ENCODE measurements at regions not wholly inside any gene's neighbourhood (a gene's known extent, or its start where the extent isn't known, plus 50 kb on each side); places are given as distances from the start of the nearest gene placed in this dataset.

- no peak overlapping the region for H3K4me3 ChIP-seq (ENCODE audit: low read length)
- no peaks in the 10 kb centered on the region for H3K36me3 ChIP-seq (ENCODE audit: insufficient read depth, low read depth, low read length)
- H3K4me1 ChIP-seq (ENCODE audit: insufficient read depth, low read length), result no peaks in the 10 kb centered on the region; the same call in none of the 2 replicates
- H3K9me3 ChIP-seq (ENCODE audit: insufficient read depth, low read depth, low read length), result no peaks in the 10 kb centered on the region
- H3K27me3 ChIP-seq (ENCODE audit: insufficient read depth, low read length), result no peaks in the 10 kb centered on the region
- H3K27ac ChIP-seq (ENCODE audit: low read length), result no peak overlapping the region
- no peak overlapping the region for H3K9ac ChIP-seq (ENCODE audit: low read depth, low read length)
Measured at GRCh38 chr3:187840856-187841255, 95.6 kb upstream of the BCL6 start.

- Histone ChIP-seq H3K9ac (ENCODE audit: low read depth, low read length) (no peak overlapping the region), H3K4me1 (ENCODE audit: insufficient read depth, low read length) (no peaks in the 10 kb centered on the region; the same call in none of the 2 replicates), H3K36me3 (ENCODE audit: insufficient read depth, low read depth, low read length) (no peaks in the 10 kb centered on the region), H3K27ac (ENCODE audit: low read length) (no peak overlapping the region), H3K27me3 (ENCODE audit: insufficient read depth, low read length) (no peaks in the 10 kb centered on the region), H3K9me3 (ENCODE audit: insufficient read depth, low read depth, low read length) (no peaks in the 10 kb centered on the region), H3K4me3 (ENCODE audit: low read length) (no peak overlapping the region)
Measured at GRCh38 chr3:187841560-187841959, 96.3 kb upstream of the BCL6 start.

GRCh38 chr3:187843654-187844053 lies 98.4 kb upstream of the BCL6 start:
- Histone ChIP-seq H3K9ac (ENCODE audit: low read depth, low read length) (no peak overlapping the region), H3K27me3 (ENCODE audit: insufficient read depth, low read length) (no peaks in the 10 kb centered on the region), H3K27ac (ENCODE audit: low read length) (no peak overlapping the region), H3K4me3 (ENCODE audit: low read length) (no peak overlapping the region), H3K36me3 (ENCODE audit: insufficient read depth, low read depth, low read length) (no peaks in the 10 kb centered on the region), H3K4me1 (ENCODE audit: insufficient read depth, low read length) (no peaks in the 10 kb centered on the region; the same call in 1 of the 2 replicates), H3K9me3 (ENCODE audit: insufficient read depth, low read depth, low read length) (no peaks in the 10 kb centered on the region)

- Histone ChIP-seq H3K4me3 (ENCODE audit: low read length) (no peak overlapping the region), H3K27me3 (ENCODE audit: insufficient read depth, low read length) (no peaks in the 10 kb centered on the region), H3K9ac (ENCODE audit: low read depth, low read length) (no peak overlapping the region), H3K36me3 (ENCODE audit: insufficient read depth, low read depth, low read length) (no peaks in the 10 kb centered on the region), H3K27ac (ENCODE audit: low read length) (no peak overlapping the region), H3K9me3 (ENCODE audit: insufficient read depth, low read depth, low read length) (no peaks in the 10 kb centered on the region), H3K4me1 (ENCODE audit: insufficient read depth, low read length) (no peaks in the 10 kb centered on the region; the same call in 1 of the 2 replicates)
Measured at GRCh38 chr3:187844708-187845107, 99.4 kb upstream of the BCL6 start.

- H3K9ac ChIP-seq (ENCODE audit: low read depth, low read length), result no peak overlapping the region
- no peak overlapping the region for H3K4me3 ChIP-seq (ENCODE audit: low read length)
- H3K9me3 ChIP-seq (ENCODE audit: insufficient read depth, low read depth, low read length), result no peaks in the 10 kb centered on the region
- no peaks in the 10 kb centered on the region for H3K27me3 ChIP-seq (ENCODE audit: insufficient read depth, low read length)
- H3K36me3 ChIP-seq (ENCODE audit: insufficient read depth, low read depth, low read length), result no peaks in the 10 kb centered on the region
- H3K27ac ChIP-seq (ENCODE audit: low read length), result no peak overlapping the region
- H3K4me1 ChIP-seq (ENCODE audit: insufficient read depth, low read length), result no peaks in the 10 kb centered on the region; the same call in 1 of the 2 replicates
Measured at GRCh38 chr3:187845826-187846225, 100.6 kb upstream of the BCL6 start.

GRCh38 chr3:187848401-187848800 lies 103.1 kb upstream of the BCL6 start:
- Histone ChIP-seq H3K36me3 (ENCODE audit: insufficient read depth, low read depth, low read length) (no peaks in the 10 kb centered on the region), H3K4me3 (ENCODE audit: low read length) (no peak overlapping the region), H3K9me3 (ENCODE audit: insufficient read depth, low read depth, low read length) (peaks cover 6% of the 10 kb centered on the region; the same call in 1 of the 2 replicates), H3K9ac (ENCODE audit: low read depth, low read length) (no peak overlapping the region), H3K27me3 (ENCODE audit: insufficient read depth, low read length) (no peaks in the 10 kb centered on the region), H3K27ac (ENCODE audit: low read length) (no peak overlapping the region), H3K4me1 (ENCODE audit: insufficient read depth, low read length) (no peaks in the 10 kb centered on the region)

GRCh38 chr3:187849016-187849654 lies 103.9 kb upstream of the BCL6 start:
- Histone ChIP-seq H3K4me1 (ENCODE audit: insufficient read depth, low read length) (no peaks in the 10 kb centered on the region), H3K27me3 (ENCODE audit: insufficient read depth, low read length) (no peaks in the 10 kb centered on the region), H3K36me3 (ENCODE audit: insufficient read depth, low read depth, low read length) (no peaks in the 10 kb centered on the region), H3K4me3 (ENCODE audit: low read length) (no peak overlapping the region), H3K9me3 (ENCODE audit: insufficient read depth, low read depth, low read length) (peaks cover 6% of the 10 kb centered on the region; the same call in 1 of the 2 replicates), H3K9ac (ENCODE audit: low read depth, low read length) (no peak overlapping the region), H3K27ac (ENCODE audit: low read length) (no peak overlapping the region)

GRCh38 chr3:187850258-187850921 lies 105.1 kb upstream of the BCL6 start:
- H3K9ac ChIP-seq (ENCODE audit: low read depth, low read length), result no peak overlapping the region
- H3K9me3 ChIP-seq (ENCODE audit: insufficient read depth, low read depth, low read length), result peaks cover 6% of the 10 kb centered on the region; the same call in 1 of the 2 replicates
- no peaks in the 10 kb centered on the region for H3K36me3 ChIP-seq (ENCODE audit: insufficient read depth, low read depth, low read length)
- H3K27me3 ChIP-seq (ENCODE audit: insufficient read depth, low read length), result no peaks in the 10 kb centered on the region
- H3K4me3 ChIP-seq (ENCODE audit: low read length), result no peak overlapping the region
- no peak overlapping the region for H3K27ac ChIP-seq (ENCODE audit: low read length)
- no peaks in the 10 kb centered on the region for H3K4me1 ChIP-seq (ENCODE audit: insufficient read depth, low read length)

- Histone ChIP-seq H3K9ac (ENCODE audit: low read depth, low read length) (no peak overlapping the region), H3K27me3 (ENCODE audit: insufficient read depth, low read length) (no peaks in the 10 kb centered on the region), H3K36me3 (ENCODE audit: insufficient read depth, low read depth, low read length) (no peaks in the 10 kb centered on the region), H3K27ac (ENCODE audit: low read length) (no peak overlapping the region), H3K4me3 (ENCODE audit: low read length) (no peak overlapping the region), H3K4me1 (ENCODE audit: insufficient read depth, low read length) (no peaks in the 10 kb centered on the region), H3K9me3 (ENCODE audit: insufficient read depth, low read depth, low read length) (peaks cover 6% of the 10 kb centered on the region; the same call in 1 of the 2 replicates)
Measured at GRCh38 chr3:187852842-187853730, 107.8 kb upstream of the BCL6 start.

GRCh38 chr3:187855131-187855530 lies 109.9 kb upstream of the BCL6 start:
- no peak overlapping the region for H3K9ac ChIP-seq (ENCODE audit: low read depth, low read length)
- no peaks in the 10 kb centered on the region for H3K27me3 ChIP-seq (ENCODE audit: insufficient read depth, low read length)
- no peaks in the 10 kb centered on the region for H3K36me3 ChIP-seq (ENCODE audit: insufficient read depth, low read depth, low read length)
- no peak overlapping the region for H3K27ac ChIP-seq (ENCODE audit: low read length)
- H3K9me3 ChIP-seq (ENCODE audit: insufficient read depth, low read depth, low read length), result peaks cover 6% of the 10 kb centered on the region; the same call in 1 of the 2 replicates
- peaks cover 6% of the 10 kb centered on the region; the same call in 1 of the 2 replicates for H3K4me1 ChIP-seq (ENCODE audit: insufficient read depth, low read length)
- H3K4me3 ChIP-seq (ENCODE audit: low read length), result no peak overlapping the region

- Histone ChIP-seq H3K4me1 (ENCODE audit: insufficient read depth, low read length) (peaks cover 6% of the 10 kb centered on the region; the same call in 1 of the 2 replicates), H3K27ac (ENCODE audit: low read length) (no peak overlapping the region), H3K9me3 (ENCODE audit: insufficient read depth, low read depth, low read length) (peaks cover 6% of the 10 kb centered on the region; the same call in 1 of the 2 replicates), H3K9ac (ENCODE audit: low read depth, low read length) (no peak overlapping the region), H3K27me3 (ENCODE audit: insufficient read depth, low read length) (no peaks in the 10 kb centered on the region), H3K4me3 (ENCODE audit: low read length) (no peak overlapping the region), H3K36me3 (ENCODE audit: insufficient read depth, low read depth, low read length) (no peaks in the 10 kb centered on the region)
Measured at GRCh38 chr3:187856555-187856954, 111.3 kb upstream of the BCL6 start.
